Left forelimb (tissue), 1 donor: ENCODE measurements at regions not wholly inside any gene's neighbourhood (a gene's known extent, or its start where the extent isn't known, plus 50 kb on each side); places are given as distances from the start of the nearest gene placed in this dataset.

Experiments used
- DNase-seq: peaks from one replicate; pipeline ENCODE4 v3.0.0-alpha.2; 2018; ENCODE audit warnings: low spot score

- no peak for DNase-seq
Measured at GRCh38 chr16:85494315-85494714, 118.8 kb upstream of the GSE1 start.

GRCh38 chr16:85495259-85495658 is 117.9 kb upstream of the GSE1 start:
- no peak for DNase-seq

GRCh38 chr16:85495823-85496538 is 117.1 kb upstream of the GSE1 start:
- no peak for DNase-seq

- DNase-seq = no peak
Measured at GRCh38 chr16:85497622-85498314, 115.4 kb upstream of the GSE1 start.

GRCh38 chr16:85498607-85499006 is 114.5 kb upstream of the GSE1 start:
- DNase-seq = no peak

GRCh38 chr16:85500220-85500619 is 112.9 kb upstream of the GSE1 start:
- no peak for DNase-seq

GRCh38 chr16:85501900-85502299 is 111.2 kb upstream of the GSE1 start:
- DNase-seq = no peak

- no peak for DNase-seq
Measured at GRCh38 chr16:85502357-85502756, 110.8 kb upstream of the GSE1 start.

GRCh38 chr16:85503679-85504231 is 109.4 kb upstream of the GSE1 start:
- no peak for DNase-seq

- no peak for DNase-seq
Measured at GRCh38 chr16:85504242-85504641, 108.9 kb upstream of the GSE1 start.

GRCh38 chr16:85505794-85506634 is 107.1 kb upstream of the GSE1 start:
- DNase-seq = no peak

- no peak for DNase-seq
Measured at GRCh38 chr16:85506635-85506911, 106.5 kb upstream of the GSE1 start.

GRCh38 chr16:85507342-85507741 is 105.8 kb upstream of the GSE1 start:
- DNase-seq = no peak

- no peak for DNase-seq
Measured at GRCh38 chr16:85508388-85508787, 104.7 kb upstream of the GSE1 start.

GRCh38 chr16:85508993-85509392 is 104.1 kb upstream of the GSE1 start:
- no peak for DNase-seq

GRCh38 chr16:85510041-85510659 is 103.0 kb upstream of the GSE1 start:
- no peak for DNase-seq

GRCh38 chr16:85511938-85512807 is 100.9 kb upstream of the GSE1 start:
- DNase-seq = no peak

GRCh38 chr16:85512808-85513115 is 100.4 kb upstream of the GSE1 start:
- DNase-seq = no peak

- DNase-seq = no peak
Measured at GRCh38 chr16:85513180-85513579, 99.9 kb upstream of the GSE1 start.

- no peak for DNase-seq
Measured at GRCh38 chr16:85513649-85514048, 99.5 kb upstream of the GSE1 start.

GRCh38 chr16:85514295-85514597 is 98.9 kb upstream of the GSE1 start:
- DNase-seq = peak; percentile 80
